ENCODE measurements at regions not wholly inside any gene's neighbourhood (a gene's known extent, or its start where the extent isn't known, plus 50 kb on each side); places are given as distances from the start of the nearest gene placed in this dataset.

GRCh38 chr10:113427236-113427735 lies 125.6 kb upstream of the HABP2 start:
- TF ChIP-seq EZH2 (IDR thresholded peaks at IDR 0.05; ENCODE audit: borderline replicate concordance, low read depth, low read length, poor library complexity, severe bottlenecking) (no peak), CTCF (conservative IDR thresholded peaks at IDR 0.05; ENCODE audit: low read depth, low read length) (no peak)
